Activated naive CD8-positive, alpha-beta T cell treated with anti-CD3 and anti-CD28 coated beads, Interleukin-2, amount 50 U/mL, for 24 hours (primary cell): ENCODE measurements at regions not wholly inside any gene's neighbourhood (a gene's known extent, or its start where the extent isn't known, plus 50 kb on each side); places are given as distances from the start of the nearest gene placed in this dataset.

Experiments
- ATAC-seq: fragments of 150-1000 bp; cut with Tn5 transposase; one replicate; pipeline ENCODE4 v1.10.0; 2021
- DNase-seq: peaks from one replicate; pipeline ENCODE4 v3.0.0; 2021
- H3K27ac Mint-ChIP-seq: one replicate; pipeline ENCODE4 v1.8.0; 2021; ENCODE audit warnings: mild to moderate bottlenecking, mixed read lengths
- H3K27me3 Mint-ChIP-seq: one replicate; pipeline ENCODE4 v1.8.0; 2021; ENCODE audit warnings: mixed read lengths
- H3K36me3 Mint-ChIP-seq: one replicate; pipeline ENCODE4 v1.8.0; 2021; ENCODE audit warnings: low read depth, mixed read lengths
- H3K4me1 Mint-ChIP-seq: one replicate; pipeline ENCODE4 v1.8.0; 2021; ENCODE audit warnings: mixed read lengths
- H3K4me3 Mint-ChIP-seq: one replicate; pipeline ENCODE4 v1.8.0; 2021; ENCODE audit warnings: mild to moderate bottlenecking, moderate library complexity, mixed read lengths
- H3K9me3 Mint-ChIP-seq: one replicate; pipeline ENCODE4 v1.8.0; 2021; ENCODE audit warnings: mixed read lengths

DNA sequence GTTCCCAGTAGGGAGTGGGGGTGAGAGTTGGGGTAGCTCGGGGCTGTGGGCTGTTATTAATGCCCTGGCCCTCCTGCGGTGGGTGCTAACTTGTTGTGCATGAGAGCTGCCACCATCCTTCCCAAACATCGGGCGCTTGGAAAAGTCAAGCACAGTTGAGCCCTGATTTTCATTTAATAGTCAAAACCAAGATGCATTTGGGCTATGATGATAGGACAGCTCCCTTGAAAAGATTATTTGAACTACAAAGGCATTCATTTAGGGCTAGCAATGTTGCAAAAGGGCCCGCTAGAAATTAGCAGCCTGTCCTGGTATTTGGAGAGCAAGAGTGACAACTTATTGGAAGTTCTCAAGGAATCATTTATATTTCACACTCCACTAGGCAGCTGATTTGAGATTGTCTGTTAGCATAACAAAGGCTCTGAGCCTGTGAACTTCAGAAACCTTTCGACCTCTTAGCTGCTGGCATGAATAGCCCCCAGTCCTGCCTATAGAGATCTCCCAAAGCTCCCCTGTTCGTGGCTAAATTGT, 128.2 kb upstream of the TMEM161B start:
- H3K27me3 Mint-ChIP-seq: peaks cover 18% of the 10 kb centered on the region
- no peak overlapping the region for H3K4me3 Mint-ChIP-seq
- no peak overlapping the region for H3K27ac Mint-ChIP-seq
- ATAC-seq: no peak
- DNase-seq: no peak
- no peaks in the 10 kb centered on the region for H3K9me3 Mint-ChIP-seq
- no peaks in the 10 kb centered on the region for H3K36me3 Mint-ChIP-seq
- H3K4me1 Mint-ChIP-seq: no peaks in the 10 kb centered on the region

DNA sequence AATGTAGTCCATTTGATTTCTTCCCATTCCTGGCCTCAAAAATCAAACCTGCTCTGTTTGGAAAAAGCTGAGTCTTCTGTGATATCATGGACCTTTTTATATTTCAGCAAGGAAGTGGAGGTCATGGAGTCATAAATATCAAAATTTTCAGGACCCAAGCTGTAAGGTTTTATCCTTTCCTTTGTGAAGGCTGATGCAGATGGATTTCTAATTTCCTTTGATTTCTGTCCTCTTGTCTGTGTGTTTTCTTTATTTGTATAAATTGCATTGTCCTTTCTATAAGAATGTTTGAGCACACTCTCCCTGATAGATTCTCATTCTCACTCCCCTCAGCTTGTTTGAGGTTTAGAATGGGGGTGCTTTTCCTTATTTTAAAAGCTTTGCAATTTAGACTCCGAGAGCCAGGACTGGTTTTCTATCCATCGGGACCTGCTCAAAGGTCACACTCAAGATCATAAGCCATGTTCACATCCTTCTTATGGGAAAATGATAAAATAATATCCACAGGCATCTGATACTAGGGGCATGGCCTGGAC, 127.4 kb upstream of the TMEM161B start:
- DNase-seq: no peak
- Mint-ChIP-seq H3K9me3 (no peaks in the 10 kb centered on the region), H3K36me3 (no peaks in the 10 kb centered on the region), H3K4me3 (no peak overlapping the region), H3K4me1 (no peaks in the 10 kb centered on the region), H3K27ac (no peak overlapping the region), H3K27me3 (peaks cover 18% of the 10 kb centered on the region)
- ATAC-seq: no peak

DNA sequence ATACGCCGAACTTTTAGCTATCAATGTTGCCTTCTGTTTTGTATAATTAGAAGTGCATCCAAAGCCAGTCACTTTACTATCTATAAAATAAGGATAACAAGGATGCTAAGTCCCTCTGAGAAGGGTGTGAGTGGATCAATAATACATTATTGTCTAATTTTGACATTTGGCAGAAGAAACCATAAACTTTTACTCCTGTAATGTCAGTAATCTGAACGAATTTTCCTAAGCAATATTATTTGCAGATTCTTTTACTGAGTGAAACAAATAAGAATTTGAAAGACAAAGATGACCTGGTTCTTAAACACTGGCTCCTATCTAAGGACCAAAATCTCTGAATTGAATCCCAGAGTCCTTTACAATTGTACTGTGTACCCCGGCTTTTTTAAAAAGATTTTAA, 126.6 kb upstream of the TMEM161B start:
- H3K36me3 Mint-ChIP-seq: no peaks in the 10 kb centered on the region
- DNase-seq (no peak), ATAC-seq (no peak)
- H3K27me3 Mint-ChIP-seq: peaks cover 15% of the 10 kb centered on the region
- H3K4me3 Mint-ChIP-seq: no peak overlapping the region
- H3K27ac Mint-ChIP-seq: no peak overlapping the region
- no peaks in the 10 kb centered on the region for H3K9me3 Mint-ChIP-seq
- H3K4me1 Mint-ChIP-seq: no peaks in the 10 kb centered on the region

DNA sequence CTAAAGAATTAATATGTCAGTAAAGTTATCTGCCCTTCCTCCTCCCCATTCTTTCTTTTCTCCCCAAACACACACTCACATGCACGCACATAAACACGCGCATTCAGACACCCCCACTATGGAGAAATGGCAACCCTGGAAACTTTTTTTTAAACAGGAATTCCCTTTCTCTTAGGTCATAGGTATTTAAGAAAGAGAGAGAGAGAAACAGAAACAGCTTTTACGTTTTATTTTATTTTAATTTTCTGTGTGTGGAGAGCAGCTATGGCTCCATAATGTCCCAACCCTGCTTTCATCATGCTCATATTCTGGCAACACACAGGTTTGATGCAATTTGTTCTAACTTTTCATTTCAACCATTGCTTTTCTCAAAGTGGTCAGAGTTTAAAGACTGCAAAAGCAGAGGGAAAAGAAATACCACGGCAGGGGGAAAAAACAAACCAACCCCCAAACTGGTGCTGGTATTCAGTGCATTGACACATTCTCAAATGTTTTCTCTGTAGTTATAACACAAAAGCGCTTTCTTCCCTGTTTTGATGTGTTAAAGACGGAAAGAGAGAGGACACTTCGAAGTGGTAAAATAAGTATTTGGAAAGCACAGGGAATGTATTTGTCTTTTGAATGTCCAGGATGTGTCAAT, 126.0 kb upstream of the TMEM161B start:
- peaks cover 14% of the 10 kb centered on the region for H3K27me3 Mint-ChIP-seq

DNA sequence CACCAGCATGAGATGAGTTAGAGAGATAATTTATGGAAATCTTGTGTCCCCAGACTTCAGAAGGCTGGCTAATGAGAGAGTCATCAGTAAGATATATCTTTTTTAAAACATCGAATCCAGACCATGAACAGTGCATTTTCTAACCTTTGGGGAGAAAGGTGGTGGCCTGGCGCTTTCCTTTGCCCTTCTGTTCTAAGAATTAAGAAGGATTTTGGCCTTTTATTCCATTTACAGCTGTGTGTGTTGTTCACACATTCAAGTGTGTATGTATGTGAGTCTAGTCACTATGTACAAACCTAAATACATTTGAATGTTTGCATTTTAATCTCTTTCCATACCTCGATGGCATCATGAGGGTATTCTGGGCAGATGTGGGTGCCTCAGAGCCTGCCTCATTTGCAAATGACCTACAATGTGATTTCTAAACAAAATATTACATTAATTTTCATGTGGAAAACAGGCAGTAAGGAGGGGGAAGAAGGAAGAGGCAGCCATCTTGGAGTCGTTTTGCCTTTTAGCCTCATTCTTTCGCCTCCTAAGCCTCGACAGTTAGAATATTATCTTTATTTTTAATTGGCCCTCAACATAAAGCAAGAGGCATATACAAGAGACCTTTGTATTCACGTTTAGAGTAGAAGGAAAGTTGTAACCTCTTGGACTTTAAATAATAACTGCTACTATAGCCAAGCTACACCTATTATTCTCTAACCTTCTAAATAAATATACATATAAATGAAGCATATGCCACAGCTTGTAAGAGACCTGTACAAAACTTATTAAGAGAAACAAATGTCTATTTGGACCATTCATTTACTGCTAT, 125.3 kb upstream of the TMEM161B start:
- Mint-ChIP-seq H3K9me3 (no peaks in the 10 kb centered on the region), H3K36me3 (no peaks in the 10 kb centered on the region), H3K4me3 (no peak overlapping the region), H3K4me1 (no peaks in the 10 kb centered on the region), H3K27ac (no peak overlapping the region), H3K27me3 (peaks cover 14% of the 10 kb centered on the region)
- ATAC-seq: no peak
- no peak for DNase-seq

More for the DNA sequence above, 126.0 kb upstream of the TMEM161B start:
- no peak overlapping the region for H3K27ac Mint-ChIP-seq
- H3K9me3 Mint-ChIP-seq: no peaks in the 10 kb centered on the region
- no peaks in the 10 kb centered on the region for H3K36me3 Mint-ChIP-seq
- ATAC-seq (no peak), DNase-seq (no peak)
- H3K4me1 Mint-ChIP-seq: no peaks in the 10 kb centered on the region
- no peak overlapping the region for H3K4me3 Mint-ChIP-seq

DNA sequence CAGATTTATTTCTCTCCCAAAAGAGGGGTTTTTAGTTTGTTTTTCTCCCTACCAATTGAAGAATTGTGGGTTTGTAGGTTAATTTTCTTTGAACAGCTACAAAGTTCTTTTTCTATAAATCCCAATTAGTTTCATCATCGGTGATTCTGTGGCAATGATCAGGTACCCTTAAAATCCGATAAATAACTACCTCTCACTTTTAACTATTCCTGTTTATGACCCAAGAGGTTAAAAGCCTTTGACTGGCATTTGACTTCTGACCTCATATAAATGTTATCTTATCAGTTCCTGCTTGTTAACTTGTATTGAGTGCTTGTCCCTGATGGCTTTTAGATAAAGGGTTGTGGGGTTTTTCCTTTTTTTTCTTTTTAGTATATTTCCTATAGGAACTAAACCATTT, 124.4 kb upstream of the TMEM161B start:
- H3K27me3 Mint-ChIP-seq: peaks cover 15% of the 10 kb centered on the region
- no peak for DNase-seq
- ATAC-seq: no peak
- H3K9me3 Mint-ChIP-seq: no peaks in the 10 kb centered on the region
- no peaks in the 10 kb centered on the region for H3K36me3 Mint-ChIP-seq
- H3K27ac Mint-ChIP-seq: no peak overlapping the region
- H3K4me3 Mint-ChIP-seq: no peak overlapping the region
- H3K4me1 Mint-ChIP-seq: no peaks in the 10 kb centered on the region

DNA sequence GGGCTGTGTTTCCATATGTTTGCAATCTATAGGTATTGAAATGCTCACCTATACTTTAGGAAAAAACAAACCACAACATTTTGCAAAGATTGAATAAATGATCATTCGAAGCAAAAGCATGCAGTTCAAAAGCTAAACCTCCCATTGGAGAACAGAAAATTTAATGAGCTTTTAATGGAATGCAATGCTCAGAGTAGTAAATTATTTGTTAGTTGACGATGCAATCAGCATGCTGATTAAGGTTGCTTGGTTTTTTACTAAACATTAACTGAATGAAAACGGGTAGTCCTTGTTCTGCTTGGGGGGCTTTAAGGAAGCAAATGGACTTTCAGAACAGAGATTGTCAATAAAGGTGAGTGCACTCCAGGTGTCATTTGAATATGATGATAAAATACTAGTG, 123.3 kb upstream of the TMEM161B start:
- Mint-ChIP-seq H3K4me1 (no peaks in the 10 kb centered on the region), H3K36me3 (no peaks in the 10 kb centered on the region), H3K27ac (no peak overlapping the region), H3K4me3 (no peak overlapping the region), H3K27me3 (peaks cover 15% of the 10 kb centered on the region), H3K9me3 (no peaks in the 10 kb centered on the region)
- ATAC-seq (no peak), DNase-seq (no peak)

DNA sequence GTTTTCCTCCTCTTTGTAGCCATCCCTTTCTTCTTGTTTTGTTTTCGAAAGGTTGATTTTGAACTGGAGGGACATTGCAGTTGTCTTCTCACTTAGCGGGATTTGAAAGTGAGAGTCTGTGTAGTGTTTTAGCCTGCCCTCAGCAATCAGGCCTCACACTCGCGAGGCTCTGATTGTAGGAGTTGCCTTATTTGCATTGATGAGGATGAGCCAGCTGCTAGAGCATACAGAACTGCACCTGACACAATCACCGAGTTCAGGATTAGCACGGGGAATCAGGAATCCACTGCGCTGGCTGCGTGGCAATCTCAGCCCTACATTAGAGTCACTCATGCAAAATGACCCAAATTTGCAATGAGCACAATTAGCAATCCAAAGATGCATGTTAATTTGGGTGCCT, 122.5 kb upstream of the TMEM161B start:
- no peaks in the 10 kb centered on the region for H3K36me3 Mint-ChIP-seq
- no peaks in the 10 kb centered on the region for H3K9me3 Mint-ChIP-seq
- DNase-seq (no peak), ATAC-seq (no peak)
- H3K27me3 Mint-ChIP-seq: peaks cover 9% of the 10 kb centered on the region
- H3K4me3 Mint-ChIP-seq: no peak overlapping the region
- no peaks in the 10 kb centered on the region for H3K4me1 Mint-ChIP-seq
- no peak overlapping the region for H3K27ac Mint-ChIP-seq

DNA sequence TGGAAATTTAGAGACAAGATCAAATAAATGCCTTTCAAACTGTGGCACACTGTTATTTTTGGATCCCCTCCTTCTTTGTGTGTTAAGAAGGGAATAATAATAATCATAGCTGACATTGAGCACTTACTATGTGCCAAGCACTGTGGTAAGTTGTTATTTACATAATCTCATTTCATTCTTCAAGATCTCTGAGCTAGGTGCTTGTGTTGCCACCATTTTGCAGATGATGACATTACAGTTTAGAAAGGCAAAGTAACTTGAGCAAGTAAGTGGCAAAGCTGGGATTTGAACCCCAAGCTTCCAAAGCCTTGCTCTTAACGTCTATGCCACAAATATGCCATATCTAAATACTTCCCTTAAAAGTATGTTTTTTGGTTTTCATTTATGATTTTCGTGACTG, 121.8 kb upstream of the TMEM161B start:
- no peaks in the 10 kb centered on the region for H3K9me3 Mint-ChIP-seq
- H3K4me3 Mint-ChIP-seq: no peak overlapping the region
- DNase-seq (no peak), ATAC-seq (no peak)
- H3K36me3 Mint-ChIP-seq: no peaks in the 10 kb centered on the region
- no peak overlapping the region for H3K27ac Mint-ChIP-seq
- peaks cover 8% of the 10 kb centered on the region for H3K27me3 Mint-ChIP-seq
- H3K4me1 Mint-ChIP-seq: no peaks in the 10 kb centered on the region

DNA sequence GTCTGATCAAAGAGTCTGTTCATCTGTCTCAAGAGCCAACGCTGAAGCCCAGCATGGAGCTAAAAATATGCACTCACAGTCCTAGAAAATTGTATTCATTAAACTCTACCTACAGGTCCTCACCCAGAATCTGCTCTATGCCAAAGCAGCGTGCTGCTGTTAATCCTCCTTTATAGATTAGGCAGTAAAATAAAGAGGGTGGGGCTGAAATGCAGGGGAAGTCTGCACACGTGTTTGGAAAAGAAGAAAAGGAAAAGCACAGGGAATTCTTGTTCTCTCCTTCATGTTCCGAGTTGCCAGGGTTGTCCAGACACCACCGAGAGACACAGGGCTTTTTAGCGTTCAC, 121.4 kb upstream of the TMEM161B start:
- ATAC-seq (no peak), DNase-seq (no peak)
- H3K27ac Mint-ChIP-seq: no peak overlapping the region
- H3K36me3 Mint-ChIP-seq: no peaks in the 10 kb centered on the region
- peaks cover 8% of the 10 kb centered on the region for H3K27me3 Mint-ChIP-seq
- no peaks in the 10 kb centered on the region for H3K4me1 Mint-ChIP-seq
- no peak overlapping the region for H3K4me3 Mint-ChIP-seq
- H3K9me3 Mint-ChIP-seq: no peaks in the 10 kb centered on the region

DNA sequence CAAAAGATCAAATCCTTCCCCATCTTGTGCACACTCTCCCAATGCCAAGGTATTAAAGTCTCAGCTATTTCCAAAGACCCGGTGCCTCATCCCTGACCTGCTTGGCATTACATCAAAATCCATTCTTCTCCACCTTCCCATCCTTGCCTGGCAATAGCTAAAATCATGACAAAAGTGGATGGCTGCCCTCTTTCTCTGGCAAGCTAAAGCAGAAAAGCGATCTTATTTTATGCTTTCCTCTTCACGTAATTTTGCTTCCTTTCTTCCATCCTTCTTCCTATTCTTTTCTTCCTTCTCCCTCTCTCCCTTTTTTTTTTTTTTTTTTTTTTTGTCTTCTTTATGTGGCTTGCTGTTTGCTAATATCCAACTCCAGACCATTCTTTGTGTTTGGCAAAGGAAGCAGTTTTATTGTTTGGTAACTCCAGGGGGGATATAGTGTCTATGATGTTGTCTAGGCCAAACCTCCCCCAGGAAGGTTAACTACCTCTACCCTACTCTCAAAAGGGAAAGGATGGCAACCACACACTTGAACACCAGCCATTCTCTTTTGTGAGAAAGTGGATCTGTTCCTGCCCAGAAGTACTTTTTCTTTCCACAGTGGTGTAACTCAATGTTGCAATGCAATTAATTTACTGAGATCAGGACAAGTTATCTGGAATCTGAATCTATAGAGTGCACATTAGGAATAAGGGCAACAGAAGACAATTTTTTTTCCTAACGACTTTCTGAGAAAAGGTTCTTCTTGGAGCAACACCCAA, 120.9 kb upstream of the TMEM161B start:
- no peak for ATAC-seq
- Mint-ChIP-seq H3K4me3 (no peak overlapping the region), H3K4me1 (no peaks in the 10 kb centered on the region), H3K27ac (no peak overlapping the region), H3K36me3 (no peaks in the 10 kb centered on the region), H3K27me3 (peaks cover 8% of the 10 kb centered on the region), H3K9me3 (no peaks in the 10 kb centered on the region)
- no peak for DNase-seq

DNA sequence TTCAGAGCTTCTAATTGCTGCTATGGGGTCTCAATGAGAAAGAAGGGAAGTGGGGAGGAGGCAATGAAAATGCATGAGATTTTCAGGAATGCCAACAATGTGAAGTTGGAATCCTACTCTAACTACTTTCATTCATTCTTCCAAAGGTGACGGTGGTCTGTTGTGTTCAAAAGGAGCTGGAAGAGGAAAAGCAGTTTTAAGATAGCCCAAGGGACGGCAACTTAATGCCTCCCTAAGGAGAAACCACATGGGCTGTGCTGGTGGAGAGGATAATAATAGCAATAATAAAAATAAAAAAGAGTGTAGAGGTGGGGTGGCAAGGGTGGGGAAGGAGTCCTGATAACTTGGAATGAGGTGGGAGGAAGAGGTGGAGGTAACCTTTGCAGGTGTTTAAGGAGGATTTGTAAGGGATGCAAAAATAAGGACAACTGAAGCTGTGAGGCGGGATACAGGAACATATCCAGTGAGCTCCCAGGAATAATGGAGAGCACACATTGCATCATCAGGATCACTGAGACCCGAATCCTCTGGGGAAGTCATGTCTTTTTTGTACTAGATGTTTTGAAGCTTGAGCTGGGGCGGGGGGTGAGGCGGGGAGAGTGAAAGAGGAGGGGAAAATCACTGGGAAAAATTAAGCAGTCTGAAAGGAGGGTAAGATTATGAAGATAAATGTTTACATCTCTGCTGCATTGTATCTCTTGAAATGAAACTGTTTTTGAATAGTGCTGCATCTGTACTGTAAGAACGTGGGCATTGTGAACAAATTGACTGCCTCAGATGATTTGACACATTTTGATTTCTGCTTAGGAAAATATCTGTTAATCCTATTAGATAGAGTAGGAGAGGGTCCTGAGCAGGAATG, 120.1 kb upstream of the TMEM161B start:
- Mint-ChIP-seq H3K36me3 (no peaks in the 10 kb centered on the region), H3K9me3 (no peaks in the 10 kb centered on the region), H3K27me3 (peaks cover 7% of the 10 kb centered on the region), H3K4me3 (no peak overlapping the region), H3K27ac (no peak overlapping the region), H3K4me1 (no peaks in the 10 kb centered on the region)
- no peak for DNase-seq
- no peak for ATAC-seq

DNA sequence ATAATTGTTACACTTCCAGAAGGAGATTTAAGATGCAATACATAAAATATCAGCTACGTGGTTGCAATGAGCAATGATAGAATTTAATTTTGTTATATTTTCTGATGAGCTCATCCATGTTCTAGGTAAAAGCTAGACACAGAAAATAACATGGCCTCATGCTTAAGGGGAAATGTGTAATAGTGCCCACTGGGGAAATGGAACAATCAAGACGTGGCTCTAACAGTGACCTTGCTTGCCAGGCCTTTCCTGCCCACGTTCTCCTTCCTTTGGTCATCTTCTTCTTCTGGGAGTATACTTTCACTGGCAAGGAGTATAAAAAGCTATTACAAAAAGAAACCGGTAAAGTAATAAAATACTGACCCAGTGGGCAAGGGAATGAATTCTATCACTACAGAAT, 116.2 kb upstream of the TMEM161B start:
- Mint-ChIP-seq H3K27ac (no peak overlapping the region), H3K36me3 (no peaks in the 10 kb centered on the region), H3K9me3 (no peaks in the 10 kb centered on the region), H3K4me3 (no peak overlapping the region), H3K4me1 (no peaks in the 10 kb centered on the region), H3K27me3 (peaks cover 7% of the 10 kb centered on the region)
- ATAC-seq: no peak
- DNase-seq: no peak

DNA sequence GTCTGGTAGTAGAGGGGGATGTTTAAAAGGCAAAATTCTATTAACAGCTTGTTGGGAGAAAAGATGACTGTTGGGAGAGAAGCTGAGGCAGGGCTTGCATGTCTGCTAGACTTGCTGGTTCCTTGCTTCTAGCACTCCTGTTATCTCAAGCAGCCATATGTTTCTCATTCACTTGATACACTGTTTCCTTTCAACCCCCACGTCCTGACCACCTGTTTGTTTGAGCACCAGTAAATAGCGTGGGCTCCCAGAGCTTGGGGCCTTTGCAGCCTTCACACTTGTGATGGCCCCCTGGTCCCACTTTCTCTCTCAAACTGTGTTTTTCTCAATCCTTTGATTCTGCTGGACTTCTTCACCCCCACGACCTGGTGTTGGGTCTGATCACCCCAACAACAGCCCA, 111.7 kb upstream of the TMEM161B start:
- DNase-seq (no peak), ATAC-seq (no peak)
- no peak overlapping the region for H3K27ac Mint-ChIP-seq
- no peaks in the 10 kb centered on the region for H3K9me3 Mint-ChIP-seq
- H3K4me1 Mint-ChIP-seq: no peaks in the 10 kb centered on the region
- no peaks in the 10 kb centered on the region for H3K36me3 Mint-ChIP-seq
- no peak overlapping the region for H3K4me3 Mint-ChIP-seq
- H3K27me3 Mint-ChIP-seq: no peaks in the 10 kb centered on the region
